ENCODE measurements at regions not wholly inside any gene's neighbourhood (a gene's known extent, or its start where the extent isn't known, plus 50 kb on each side); places are given as distances from the start of the nearest gene placed in this dataset.

DNA sequence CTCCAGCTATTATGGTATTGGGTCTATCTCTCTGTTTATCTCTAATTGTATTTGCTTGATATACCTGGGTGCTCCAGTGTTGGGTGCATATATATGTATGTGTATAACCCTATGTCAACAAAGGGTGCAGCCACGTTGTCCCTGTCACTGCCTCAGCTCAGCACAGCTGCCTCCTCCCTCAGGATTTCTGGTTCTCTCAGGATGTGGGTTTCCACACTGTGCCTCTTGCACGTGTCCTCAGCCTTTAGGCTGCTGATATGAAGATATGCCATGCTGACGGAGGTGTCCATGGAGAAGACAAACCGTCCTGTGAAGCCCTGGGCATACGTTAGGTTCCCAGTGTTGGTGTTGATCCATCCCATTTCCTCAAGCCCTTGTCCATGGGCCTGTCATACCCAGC is 791.2 kb downstream of the TMEM121 start:
- ChIA-PET CTCF (no interaction called here), POLR2A (no interaction called here)
- Histone ChIP-seq H3K27me3 (ENCODE audit: control insufficient read depth in 2 of 2, insufficient read depth in 2 of 2, low read length in 2 of 2) (no peaks in the 10 kb centered on the region), H3K4me1 (ENCODE audit: control insufficient read depth, extremely low read depth, insufficient read depth, low read length) (no peaks in the 10 kb centered on the region), H3K4me2 (ENCODE audit: insufficient read depth, low read length) (no peak overlapping the region), H3K79me2 (ENCODE audit: control insufficient read depth, insufficient read depth, low read length) (no peaks in the 10 kb centered on the region), H4K20me1 (replicated peaks; ENCODE audit: control insufficient read depth, extremely low read depth, insufficient read depth, low read length) (no peaks in the 10 kb centered on the region), H3K9me3 (replicated peaks; ENCODE audit: control insufficient read depth, insufficient read depth, low read length) (peaks cover 7% of the 10 kb centered on the region), H2AFZ (ENCODE audit: low read depth, low read length) (no peak overlapping the region), H3K9ac (replicated peaks; ENCODE audit: extremely low read depth, insufficient read depth, low read length) (no peak overlapping the region), H3K36me3 (ENCODE audit: control insufficient read depth in 2 of 2, extremely low read depth in 1 of 2, insufficient read depth in 2 of 2, low read length in 2 of 2) (no peaks in the 10 kb centered on the region), H3K27ac (ENCODE audit: insufficient read depth, low read depth, low read length) (no peak overlapping the region), H3K9me1 (replicated peaks; ENCODE audit: control insufficient read depth, extremely low read depth, insufficient read depth, low read length) (no peaks in the 10 kb centered on the region), H3K4me3 (replicated peaks in 1 of 3; ENCODE audit: insufficient read depth in 1 of 3, low read depth in 1 of 3, low read length in 3 of 3) (no peak overlapping the region)
- TF ChIP-seq FOS (IDR thresholded peaks at IDR 0.05; ENCODE audit: borderline replicate concordance, insufficient read depth, low read length) (no peak), MAX (IDR thresholded peaks at IDR 0.05; ENCODE audit: insufficient read depth, insufficient read length) (no peak), EZH2 (IDR thresholded peaks at IDR 0.05; ENCODE audit: borderline replicate concordance, low read depth, low read length, severe bottlenecking) (no peak)
- TF ChIP-seq, protein P1, sequence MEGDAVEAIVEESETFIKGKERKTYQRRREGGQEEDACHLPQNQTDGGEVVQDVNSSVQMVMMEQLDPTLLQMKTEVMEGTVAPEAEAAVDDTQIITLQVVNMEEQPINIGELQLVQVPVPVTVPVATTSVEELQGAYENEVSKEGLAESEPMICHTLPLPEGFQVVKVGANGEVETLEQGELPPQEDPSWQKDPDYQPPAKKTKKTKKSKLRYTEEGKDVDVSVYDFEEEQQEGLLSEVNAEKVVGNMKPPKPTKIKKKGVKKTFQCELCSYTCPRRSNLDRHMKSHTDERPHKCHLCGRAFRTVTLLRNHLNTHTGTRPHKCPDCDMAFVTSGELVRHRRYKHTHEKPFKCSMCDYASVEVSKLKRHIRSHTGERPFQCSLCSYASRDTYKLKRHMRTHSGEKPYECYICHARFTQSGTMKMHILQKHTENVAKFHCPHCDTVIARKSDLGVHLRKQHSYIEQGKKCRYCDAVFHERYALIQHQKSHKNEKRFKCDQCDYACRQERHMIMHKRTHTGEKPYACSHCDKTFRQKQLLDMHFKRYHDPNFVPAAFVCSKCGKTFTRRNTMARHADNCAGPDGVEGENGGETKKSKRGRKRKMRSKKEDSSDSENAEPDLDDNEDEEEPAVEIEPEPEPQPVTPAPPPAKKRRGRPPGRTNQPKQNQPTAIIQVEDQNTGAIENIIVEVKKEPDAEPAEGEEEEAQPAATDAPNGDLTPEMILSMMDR (IDR thresholded peaks at IDR 0.05; ENCODE audit: extremely low read depth in 1 of 2, insufficient read depth in 1 of 2, low read depth in 1 of 2, low read length in 2 of 2): no peak
- DNase-seq (ENCODE audit: low read depth, low spot score) (no peak), FAIRE-seq (no peak)
- dilution Hi-C loops (cut with MboI; ENCODE audit: extremely low pct_ligation_motif_present, low sequenced_read_pairs) (no loop called here), intact Hi-C loops (cut with micrococcal nuclease) (no loop called here)
- no TSS peak for BruUV-seq (replicated peaks)

- peaks cover 7% of the 10 kb centered on the region for H3K9me3 ChIP-seq (replicated peaks; ENCODE audit: control insufficient read depth, insufficient read depth, low read length)
- H4K20me1 ChIP-seq (replicated peaks; ENCODE audit: control insufficient read depth, extremely low read depth, insufficient read depth, low read length): no peaks in the 10 kb centered on the region
- H3K4me1 ChIP-seq (ENCODE audit: control insufficient read depth, extremely low read depth, insufficient read depth, low read length): no peaks in the 10 kb centered on the region
- H3K79me2 ChIP-seq (ENCODE audit: control insufficient read depth, insufficient read depth, low read length): no peaks in the 10 kb centered on the region
- no peak overlapping the region for H2AFZ ChIP-seq (ENCODE audit: low read depth, low read length)
- POLR2A ChIA-PET: no interaction called here
- no TSS peak for BruUV-seq (replicated peaks)
- H3K36me3 ChIP-seq (ENCODE audit: control insufficient read depth in 2 of 2, extremely low read depth in 1 of 2, insufficient read depth in 2 of 2, low read length in 2 of 2): no peaks in the 10 kb centered on the region
- no peak overlapping the region for H3K27ac ChIP-seq (ENCODE audit: insufficient read depth, low read depth, low read length)
- H3K9ac ChIP-seq (replicated peaks; ENCODE audit: extremely low read depth, insufficient read depth, low read length): no peak overlapping the region
- no peak for DNase-seq (ENCODE audit: low read depth, low spot score)
- intact Hi-C loops (cut with micrococcal nuclease): no loop called here
- FAIRE-seq: no peak
- CTCF ChIA-PET: no interaction called here
- no peak overlapping the region for H3K4me3 ChIP-seq (replicated peaks in 1 of 3; ENCODE audit: insufficient read depth in 1 of 3, low read depth in 1 of 3, low read length in 3 of 3)
- TF ChIP-seq MYC (IDR thresholded peaks at IDR 0.05; ENCODE audit: low read depth, low read length) (no peak), JUN (IDR thresholded peaks at IDR 0.05; ENCODE audit: borderline replicate concordance, insufficient read depth, insufficient read length, low read depth) (no peak), FOS (IDR thresholded peaks at IDR 0.05; ENCODE audit: borderline replicate concordance, insufficient read depth, low read length) (no peak), GATA2 (IDR thresholded peaks at IDR 0.05; ENCODE audit: insufficient read depth, insufficient read length, low read depth, low read length) (no peak), POLR2AphosphoS5 (IDR thresholded peaks at IDR 0.05; ENCODE audit: insufficient read depth, low read depth, low read length) (no peak), MAX (IDR thresholded peaks at IDR 0.05; ENCODE audit: insufficient read depth, insufficient read length) (no peak)
- TF ChIP-seq, protein P1 (IDR thresholded peaks at IDR 0.05; ENCODE audit: extremely low read depth in 1 of 2, insufficient read depth in 1 of 2, low read depth in 1 of 2, low read length in 2 of 2): no peak
- H3K4me2 ChIP-seq (ENCODE audit: insufficient read depth, low read length): no peak overlapping the region
- dilution Hi-C loops (cut with MboI; ENCODE audit: extremely low pct_ligation_motif_present, low sequenced_read_pairs): no loop called here
- no peaks in the 10 kb centered on the region for H3K27me3 ChIP-seq (ENCODE audit: control insufficient read depth in 2 of 2, insufficient read depth in 2 of 2, low read length in 2 of 2)
- H3K9me1 ChIP-seq (replicated peaks; ENCODE audit: control insufficient read depth, extremely low read depth, insufficient read depth, low read length): no peaks in the 10 kb centered on the region
Observed at GRCh38 chr14:106318700-106319099, 792.3 kb downstream of the TMEM121 start.

Data from endothelial cell of umbilical vein (primary cell).